ENCODE measurements at regions not wholly inside any gene's neighbourhood (a gene's known extent, or its start where the extent isn't known, plus 50 kb on each side); places are given as distances from the start of the nearest gene placed in this dataset.

GRCh38 chr2:39567507-39567906 is 98.2 kb upstream of the TMEM178A start:
- TF ChIP-seq POLR2AphosphoS5 (IDR thresholded peaks at IDR 0.05; ENCODE audit: insufficient read depth in 1 of 2, low read depth in 1 of 2), result no peak
- no peak for TF ChIP-seq CTCF (IDR thresholded peaks at IDR 0.05)
- TF ChIP-seq POLR2A (IDR thresholded peaks at IDR 0.05), result no peak
- intact Hi-C loops (cut with DNase I), result no loop called here
- no peak overlapping the region for H3K27ac ChIP-seq
- no peaks in the 10 kb centered on the region for H3K36me3 ChIP-seq
- peaks cover 18% of the 10 kb centered on the region for H3K4me1 ChIP-seq
- no peaks in the 10 kb centered on the region for H3K27me3 ChIP-seq
- no peak for DNase-seq (ENCODE audit: extremely low spot score in 2 of 2)
- H3K9me3 ChIP-seq, result peaks cover 10% of the 10 kb centered on the region
- H3K4me3 ChIP-seq, result no peak overlapping the region

- TF ChIP-seq POLR2AphosphoS5 (IDR thresholded peaks at IDR 0.05; ENCODE audit: insufficient read depth in 1 of 2, low read depth in 1 of 2) (no peak), POLR2A (IDR thresholded peaks at IDR 0.05) (no peak), CTCF (IDR thresholded peaks at IDR 0.05) (no peak)
- intact Hi-C loops (cut with DNase I), result no loop called here
- H3K27ac ChIP-seq, result no peak overlapping the region
- no peak overlapping the region for H3K4me3 ChIP-seq
- H3K27me3 ChIP-seq, result no peaks in the 10 kb centered on the region
- no peaks in the 10 kb centered on the region for H3K36me3 ChIP-seq
- DNase-seq (ENCODE audit: extremely low spot score in 2 of 2), result no peak
- H3K4me1 ChIP-seq, result peaks cover 18% of the 10 kb centered on the region
- H3K9me3 ChIP-seq, result peaks cover 4% of the 10 kb centered on the region
Observed at GRCh38 chr2:39568116-39568515, 97.6 kb upstream of the TMEM178A start.

DNA sequence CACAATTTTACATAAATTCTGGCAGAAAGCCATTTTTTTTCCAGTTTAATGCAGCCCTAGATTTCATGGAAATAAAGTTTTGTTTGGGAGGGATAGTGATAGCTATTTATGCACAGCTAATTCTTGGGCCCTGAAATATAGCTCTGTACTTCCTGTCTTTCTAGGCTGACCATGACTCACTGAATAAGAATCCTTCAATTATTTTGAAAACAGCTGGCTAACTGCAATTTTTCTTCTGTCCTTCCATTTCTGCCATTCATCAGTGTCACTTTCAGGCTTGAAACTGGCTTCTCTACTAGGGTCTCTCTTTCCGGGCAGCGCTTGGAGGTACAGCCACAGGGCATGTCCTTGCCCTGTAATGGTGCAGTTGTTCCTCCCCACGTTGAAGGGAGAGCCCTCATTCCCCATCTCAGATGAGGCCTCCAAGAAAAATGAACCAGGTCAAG is 97.1 kb upstream of the TMEM178A start:
- no peaks in the 10 kb centered on the region for H3K36me3 ChIP-seq
- intact Hi-C loops (cut with DNase I), result no loop called here
- H3K27me3 ChIP-seq, result no peaks in the 10 kb centered on the region
- H3K9me3 ChIP-seq, result peaks cover 4% of the 10 kb centered on the region
- TF ChIP-seq POLR2A (IDR thresholded peaks at IDR 0.05) (no peak), CTCF (IDR thresholded peaks at IDR 0.05) (no peak), POLR2AphosphoS5 (IDR thresholded peaks at IDR 0.05; ENCODE audit: insufficient read depth in 1 of 2, low read depth in 1 of 2) (no peak)
- no peak for DNase-seq (ENCODE audit: extremely low spot score in 2 of 2)
- no peak overlapping the region for H3K27ac ChIP-seq
- H3K4me3 ChIP-seq, result no peak overlapping the region
- H3K4me1 ChIP-seq, result peaks cover 18% of the 10 kb centered on the region

DNA sequence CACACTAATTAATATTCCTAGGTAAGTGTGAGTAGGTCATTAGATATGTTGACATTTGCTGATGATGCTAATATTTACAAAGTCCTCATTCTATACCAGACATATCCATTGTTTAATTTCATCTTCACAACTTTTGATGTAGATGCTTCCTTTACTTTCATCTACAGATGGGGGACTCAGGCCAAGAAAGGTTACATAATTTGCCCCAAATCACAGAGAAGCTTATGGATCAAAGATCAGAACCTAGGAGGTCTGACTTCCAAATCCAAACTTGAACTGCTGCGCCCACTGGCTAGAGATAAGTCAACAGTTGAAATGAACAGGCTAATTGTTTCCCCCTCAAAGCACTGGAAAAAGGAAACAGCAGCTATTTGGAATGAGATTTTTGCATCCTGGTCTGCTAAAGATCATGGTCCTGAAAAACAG is 95.6 kb upstream of the TMEM178A start:
- Histone ChIP-seq H3K4me1 (peaks cover 18% of the 10 kb centered on the region), H3K4me3 (no peak overlapping the region), H3K27ac (no peak overlapping the region), H3K27me3 (no peaks in the 10 kb centered on the region), H3K9me3 (no peaks in the 10 kb centered on the region), H3K36me3 (no peaks in the 10 kb centered on the region)
- TF ChIP-seq POLR2A (IDR thresholded peaks at IDR 0.05) (no peak), CTCF (IDR thresholded peaks at IDR 0.05) (no peak)
- intact Hi-C loops (cut with DNase I), result no loop called here
- DNase-seq (ENCODE audit: extremely low spot score in 2 of 2), result no peak

GRCh38 chr2:39570614-39571013 is 95.1 kb upstream of the TMEM178A start:
- Histone ChIP-seq H3K4me1 (peaks cover 18% of the 10 kb centered on the region), H3K9me3 (no peaks in the 10 kb centered on the region), H3K4me3 (no peak overlapping the region), H3K36me3 (no peaks in the 10 kb centered on the region), H3K27me3 (no peaks in the 10 kb centered on the region), H3K27ac (no peak overlapping the region)
- TF ChIP-seq POLR2A (IDR thresholded peaks at IDR 0.05), result no peak
- TF ChIP-seq POLR2AphosphoS5 (IDR thresholded peaks at IDR 0.05; ENCODE audit: insufficient read depth in 1 of 2, low read depth in 1 of 2), result no peak
- TF ChIP-seq CTCF (IDR thresholded peaks at IDR 0.05), result no peak
- intact Hi-C loops (cut with DNase I), result no loop called here
- DNase-seq (ENCODE audit: extremely low spot score in 2 of 2), result no peak
